Mucosa of descending colon (tissue), 3 donors: ENCODE measurements at regions not wholly inside any gene's neighbourhood (a gene's known extent, or its start where the extent isn't known, plus 50 kb on each side); places are given as distances from the start of the nearest gene placed in this dataset.
A peak's percentile ranks its signal among the peaks of the same experiment; 100 is the strongest.
"Not testable (repeated sequence)": the region's sequence is repeated elsewhere in the genome, so short reads cannot be mapped to it uniquely, and the experiment has no call there.

Source experiments
- ATAC-seq: fragments of 200-7000 bp; cut with Tn5 transposase; one replicate; pipeline ENCODE4 v1.9.1; 2020; ENCODE audit warnings: mild to moderate bottlenecking, moderate library complexity
- DNase-seq, 3 donors: peaks; one replicate each; pipeline ENCODE4 v3.0.0-alpha.2; 2020
- H3K36me3 ChIP-seq: fragments of 200-600 bp; one replicate; pipeline ENCODE4 v1.8.0; 2021; ENCODE audit warnings: low read depth, mild to moderate bottlenecking
- H3K4me1 ChIP-seq: fragments of 200-600 bp; one replicate; pipeline ENCODE4 v1.8.0; 2021; ENCODE audit warnings: low read depth, mild to moderate bottlenecking
- H3K4me3 ChIP-seq: fragments of 200-600 bp; one replicate; pipeline ENCODE4 v1.8.0; 2021; ENCODE audit warnings: mild to moderate bottlenecking
- H3K9me3 ChIP-seq: fragments of 200-600 bp; one replicate; pipeline ENCODE4 v1.8.0; 2021; ENCODE audit warnings: mild to moderate bottlenecking
- intact Hi-C, 2 donors: fragments of 100-400 bp; cut with DNase I in 1 of 2; cut with micrococcal nuclease in 1 of 2; formaldehyde crosslinking; loops; one replicate each; pipeline versions ENCODE4 v1.11.0 to v1.11.1; 2022; cut with DNase I, micrococcal nuclease
- TF ChIP-seq, protein P1 (sequence below): fragments of 200-600 bp; IDR thresholded peaks from one replicate; pipeline ENCODE4 v1.8.0; 2022; ENCODE audit warnings: antibody characterized with exemption, mild to moderate bottlenecking
- donor health status: DM: no; HTN: no; CAD: no; lungs with moderate emphysema.
- donor health status: DM: no; HTN: no; CAD: no.
- donor health status: DM: no; HTN: yes; CAD: no.

DNA sequence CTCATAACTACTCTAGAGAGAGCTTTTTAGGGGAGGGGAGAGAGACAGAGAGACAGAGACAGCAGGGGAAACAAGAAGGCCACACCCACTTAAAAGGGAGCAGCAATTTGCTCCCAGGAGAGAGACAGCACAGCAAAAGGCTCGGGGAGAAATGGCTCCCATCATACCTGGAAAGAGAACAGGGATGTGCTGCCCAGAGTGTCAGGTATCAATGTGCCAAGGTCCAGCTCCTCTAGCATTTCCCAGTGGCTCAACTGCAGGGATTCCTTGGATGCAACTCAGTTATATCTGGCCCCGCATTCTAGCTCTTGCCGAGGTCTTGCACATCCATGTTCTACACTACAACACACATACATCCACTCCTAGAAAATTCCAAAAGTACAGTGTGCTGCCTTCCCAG is 304.0 kb upstream of the CDYL start:
- TF ChIP-seq, protein P1, sequence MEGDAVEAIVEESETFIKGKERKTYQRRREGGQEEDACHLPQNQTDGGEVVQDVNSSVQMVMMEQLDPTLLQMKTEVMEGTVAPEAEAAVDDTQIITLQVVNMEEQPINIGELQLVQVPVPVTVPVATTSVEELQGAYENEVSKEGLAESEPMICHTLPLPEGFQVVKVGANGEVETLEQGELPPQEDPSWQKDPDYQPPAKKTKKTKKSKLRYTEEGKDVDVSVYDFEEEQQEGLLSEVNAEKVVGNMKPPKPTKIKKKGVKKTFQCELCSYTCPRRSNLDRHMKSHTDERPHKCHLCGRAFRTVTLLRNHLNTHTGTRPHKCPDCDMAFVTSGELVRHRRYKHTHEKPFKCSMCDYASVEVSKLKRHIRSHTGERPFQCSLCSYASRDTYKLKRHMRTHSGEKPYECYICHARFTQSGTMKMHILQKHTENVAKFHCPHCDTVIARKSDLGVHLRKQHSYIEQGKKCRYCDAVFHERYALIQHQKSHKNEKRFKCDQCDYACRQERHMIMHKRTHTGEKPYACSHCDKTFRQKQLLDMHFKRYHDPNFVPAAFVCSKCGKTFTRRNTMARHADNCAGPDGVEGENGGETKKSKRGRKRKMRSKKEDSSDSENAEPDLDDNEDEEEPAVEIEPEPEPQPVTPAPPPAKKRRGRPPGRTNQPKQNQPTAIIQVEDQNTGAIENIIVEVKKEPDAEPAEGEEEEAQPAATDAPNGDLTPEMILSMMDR, result no peak
- no peak overlapping the region for H3K4me3 ChIP-seq
- DNase-seq (no peak), ATAC-seq (no peak)
- intact Hi-C loops, result no loop called here
- no peaks in the 10 kb centered on the region for H3K4me1 ChIP-seq
- peaks cover 9% of the 10 kb centered on the region for H3K9me3 ChIP-seq
- no peaks in the 10 kb centered on the region for H3K36me3 ChIP-seq

DNA sequence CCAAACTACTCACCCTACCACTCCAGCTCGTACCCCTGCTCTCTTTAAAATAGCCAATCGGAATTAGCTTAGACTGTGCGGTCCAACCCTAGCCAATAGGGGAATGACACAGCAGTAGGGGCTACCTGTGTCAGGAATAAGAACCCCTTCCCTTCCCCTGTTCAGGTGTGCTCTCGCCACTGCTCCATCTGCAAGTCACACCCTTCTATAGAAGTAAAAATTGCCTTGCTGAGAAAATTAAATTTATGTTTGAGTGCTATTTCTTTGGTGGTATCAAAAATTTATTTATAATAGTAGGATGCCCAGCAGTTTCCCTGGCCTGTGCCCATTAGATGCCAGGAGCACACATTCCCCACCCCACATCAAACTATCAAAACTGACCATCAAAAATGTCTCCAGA is 304.7 kb upstream of the CDYL start:
- DNase-seq, H3K9me3 ChIP-seq, H3K36me3 ChIP-seq, H3K4me1 ChIP-seq, H3K4me3 ChIP-seq, intact Hi-C loops, ATAC-seq: not testable (repeated sequence)

DNA sequence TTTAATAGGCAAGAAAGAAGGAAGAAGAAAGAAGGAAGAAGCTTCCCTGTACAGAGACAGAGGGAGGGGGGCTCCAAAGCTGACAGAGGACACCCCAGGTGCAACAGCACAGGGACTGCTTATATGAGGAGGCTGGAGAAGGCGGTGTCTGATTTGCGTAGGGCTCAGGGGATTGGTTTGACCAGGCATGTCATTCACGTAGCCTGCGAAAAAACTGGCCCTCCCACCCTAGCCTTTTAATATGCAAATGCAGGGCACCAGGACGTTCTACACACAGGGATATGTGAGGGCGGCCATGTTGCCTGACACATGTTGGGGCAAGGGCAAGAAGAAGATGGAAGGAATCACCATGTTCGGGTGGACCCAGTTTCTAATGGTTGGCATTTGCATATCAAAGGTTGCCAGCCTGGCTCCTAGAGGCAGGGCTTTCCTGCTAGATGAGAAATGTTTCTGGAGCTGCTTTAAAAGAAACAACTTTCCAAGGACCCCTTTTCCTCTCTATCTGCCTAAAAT is 305.4 kb upstream of the CDYL start:
- no peak for DNase-seq
- H3K4me1 ChIP-seq, result no peaks in the 10 kb centered on the region
- intact Hi-C loops, result no loop called here
- no peak for ATAC-seq
- no peaks in the 10 kb centered on the region for H3K36me3 ChIP-seq
- no peak overlapping the region for H3K4me3 ChIP-seq
- H3K9me3 ChIP-seq, result peaks cover 9% of the 10 kb centered on the region
- TF ChIP-seq, protein P1, result no peak

DNA sequence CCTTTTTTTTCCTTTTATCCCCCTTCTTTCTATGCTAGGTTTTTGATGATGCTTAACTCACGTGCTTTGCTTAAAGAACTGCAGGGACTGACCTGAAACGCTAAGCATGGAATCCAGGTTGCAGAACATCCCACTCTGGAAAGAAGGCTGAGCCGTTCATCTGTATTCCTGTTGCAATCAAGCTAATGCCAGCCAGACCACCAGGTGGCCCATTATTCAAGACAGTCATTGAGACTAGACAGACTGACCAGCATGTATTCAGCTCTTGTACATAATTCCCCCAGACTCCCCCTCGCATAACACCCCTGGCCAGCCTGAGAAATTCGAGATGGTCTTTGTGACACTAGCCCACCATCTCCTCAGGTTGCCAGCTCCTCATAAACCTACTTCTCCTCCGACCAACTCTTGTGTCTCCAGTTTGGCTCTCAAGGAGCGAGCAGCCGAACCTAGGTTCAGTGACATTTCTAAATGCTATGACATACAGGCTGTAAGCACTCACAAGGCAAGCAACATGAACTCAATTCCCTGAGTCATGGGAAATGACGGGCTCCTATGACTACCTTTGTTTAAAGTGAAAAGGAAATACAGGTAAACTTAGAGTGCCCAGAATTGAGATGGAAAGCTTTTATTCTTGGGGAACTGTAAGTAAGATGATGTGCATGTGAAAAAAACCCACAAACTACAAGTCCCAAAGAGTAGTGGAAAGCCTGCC is 309.3 kb upstream of the CDYL start:
- DNase-seq (no peak), ATAC-seq (no peak)
- Histone ChIP-seq H3K36me3 (no peaks in the 10 kb centered on the region), H3K4me3 (no peak overlapping the region), H3K9me3 (peaks cover 8% of the 10 kb centered on the region), H3K4me1 (no peaks in the 10 kb centered on the region)
- TF ChIP-seq, protein P1, result no peak
- intact Hi-C loops, result no loop called here

DNA sequence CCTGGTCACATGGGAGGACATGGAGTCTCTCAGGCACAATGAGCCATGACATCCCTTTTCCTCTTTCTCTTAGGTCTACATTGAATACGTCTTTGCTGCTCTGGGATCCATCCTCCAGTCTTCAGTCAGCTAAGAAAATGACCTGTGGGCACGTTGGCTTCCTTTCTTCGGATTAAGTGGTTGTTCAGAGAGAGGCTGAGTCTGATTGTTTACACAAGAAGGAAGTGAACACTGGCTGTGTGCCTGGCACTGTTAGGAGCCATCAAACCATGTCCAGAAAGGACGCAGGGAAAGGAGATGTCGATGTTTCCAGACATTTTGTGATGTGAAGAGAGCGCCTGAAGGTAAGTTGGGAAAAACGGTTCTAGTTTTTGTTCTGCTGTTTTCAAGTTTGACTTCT is 309.9 kb upstream of the CDYL start:
- Histone ChIP-seq H3K4me3 (no peak overlapping the region), H3K36me3 (no peaks in the 10 kb centered on the region), H3K4me1 (no peaks in the 10 kb centered on the region), H3K9me3 (peaks cover 1% of the 10 kb centered on the region)
- DNase-seq (peak in 1 of 3 donors; percentile 23), ATAC-seq (peak; percentile 34)
- TF ChIP-seq, protein P1, result no peak
- intact Hi-C loops, result no loop called here

DNA sequence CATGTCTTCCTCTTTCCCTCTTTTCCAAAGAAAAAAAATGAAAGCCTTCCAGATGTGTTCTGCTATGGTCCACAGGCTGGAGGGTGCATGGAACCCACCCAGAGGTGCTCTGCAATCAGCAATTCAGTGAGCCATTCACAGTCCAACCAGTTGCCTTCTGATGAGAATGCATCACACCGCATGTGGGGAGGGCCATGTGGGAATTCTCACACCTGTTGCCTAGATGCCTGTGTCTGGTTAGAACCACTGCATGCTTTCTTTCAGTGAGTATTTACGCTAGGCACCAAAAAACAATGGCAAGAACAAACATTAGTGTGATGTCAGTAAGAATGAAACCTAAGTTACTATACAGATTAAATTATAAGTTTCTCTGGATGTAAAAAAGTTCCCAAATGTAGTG is 311.6 kb upstream of the CDYL start:
- intact Hi-C loops, result no loop called here
- no peaks in the 10 kb centered on the region for H3K4me1 ChIP-seq
- TF ChIP-seq, protein P1, result no peak
- DNase-seq (no peak), ATAC-seq (no peak)
- H3K9me3 ChIP-seq, result no peaks in the 10 kb centered on the region
- no peaks in the 10 kb centered on the region for H3K36me3 ChIP-seq
- H3K4me3 ChIP-seq, result no peak overlapping the region
